ENCODE measurements at regions not wholly inside any gene's neighbourhood (a gene's known extent, or its start where the extent isn't known, plus 50 kb on each side); places are given as distances from the start of the nearest gene placed in this dataset.
"Not testable (repeated sequence)": the region's sequence is repeated elsewhere in the genome, so short reads cannot be mapped to it uniquely, and the experiment has no call there.

- H3K27ac ChIP-seq (ENCODE audit: low read depth in 1 of 3, low read length in 2 of 3) = no peak overlapping the region
- no peaks in the 10 kb centered on the region for H3K27me3 ChIP-seq (ENCODE audit: control insufficient read depth in 3 of 3, insufficient read depth in 3 of 3, low read length in 3 of 3)
- FAIRE-seq (no peak), DNase-seq (no peak)
- H3K4me3 ChIP-seq (ENCODE audit: low read depth in 1 of 3, low read length in 3 of 3) = no peak overlapping the region
- no peaks in the 10 kb centered on the region for H3K4me1 ChIP-seq (ENCODE audit: control insufficient read depth in 3 of 3, insufficient read depth in 2 of 3, low read depth in 1 of 3, low read length in 2 of 3)
- peaks cover 0 to 3% of the 10 kb centered on the region in 2 donors for H3K9me3 ChIP-seq (ENCODE audit: control insufficient read depth in 2 of 2, insufficient read depth in 1 of 2, low read depth in 1 of 2, low read length in 1 of 2)
- no peaks in the 10 kb centered on the region for H3K36me3 ChIP-seq (ENCODE audit: control insufficient read depth in 3 of 3, insufficient read depth in 2 of 3, low read depth in 1 of 3, low read length in 3 of 3)
Measured at GRCh38 chr2:194539425-194539824, 1117.6 kb upstream of the SLC39A10 start.

- Histone ChIP-seq H3K4me3 (ENCODE audit: low read depth in 1 of 3, low read length in 3 of 3) (no peak overlapping the region), H3K9me3 (ENCODE audit: control insufficient read depth in 2 of 2, insufficient read depth in 1 of 2, low read depth in 1 of 2, low read length in 1 of 2) (no peaks in the 10 kb centered on the region), H3K4me1 (ENCODE audit: control insufficient read depth in 3 of 3, insufficient read depth in 2 of 3, low read depth in 1 of 3, low read length in 2 of 3) (no peaks in the 10 kb centered on the region), H3K27ac (ENCODE audit: low read depth in 1 of 3, low read length in 2 of 3) (no peak overlapping the region), H3K36me3 (ENCODE audit: control insufficient read depth in 3 of 3, insufficient read depth in 2 of 3, low read depth in 1 of 3, low read length in 3 of 3) (no peaks in the 10 kb centered on the region), H3K27me3 (ENCODE audit: control insufficient read depth in 3 of 3, insufficient read depth in 3 of 3, low read length in 3 of 3) (no peaks in the 10 kb centered on the region)
- DNase-seq (no peak), FAIRE-seq (no peak)
Measured at GRCh38 chr2:194526121-194526520, 1130.9 kb upstream of the SLC39A10 start.

- H3K4me3 ChIP-seq (ENCODE audit: low read depth in 1 of 3, low read length in 3 of 3) = no peak overlapping the region
- no peaks in the 10 kb centered on the region for H3K9me3 ChIP-seq (ENCODE audit: control insufficient read depth in 2 of 2, insufficient read depth in 1 of 2, low read depth in 1 of 2, low read length in 1 of 2)
- DNase-seq = no peak
- 56 to 66% (median 61%) methylated on average over 2 of the region's 2 CpGs for WGBS, 3 donors
- no peaks in the 10 kb centered on the region for H3K36me3 ChIP-seq (ENCODE audit: control insufficient read depth in 3 of 3, insufficient read depth in 2 of 3, low read depth in 1 of 3, low read length in 3 of 3)
- no peaks in the 10 kb centered on the region for H3K4me1 ChIP-seq (ENCODE audit: control insufficient read depth in 3 of 3, insufficient read depth in 2 of 3, low read depth in 1 of 3, low read length in 2 of 3)
- no peak for FAIRE-seq
- no peak overlapping the region for H3K27ac ChIP-seq (ENCODE audit: low read depth in 1 of 3, low read length in 2 of 3)
- no peaks in the 10 kb centered on the region for H3K27me3 ChIP-seq (ENCODE audit: control insufficient read depth in 3 of 3, insufficient read depth in 3 of 3, low read length in 3 of 3)
Measured at GRCh38 chr2:194514281-194514680, 1142.7 kb upstream of the SLC39A10 start.

GRCh38 chr2:194511070-194511469 lies 1146.0 kb upstream of the SLC39A10 start:
- not testable (repeated sequence) for FAIRE-seq; DNase-seq; H3K4me1 ChIP-seq (ENCODE audit: control insufficient read depth in 3 of 3, insufficient read depth in 2 of 3, low read depth in 1 of 3, low read length in 2 of 3); H3K27ac ChIP-seq (ENCODE audit: low read depth in 1 of 3, low read length in 2 of 3); H3K27me3 ChIP-seq (ENCODE audit: control insufficient read depth in 3 of 3, insufficient read depth in 3 of 3, low read length in 3 of 3); H3K36me3 ChIP-seq (ENCODE audit: control insufficient read depth in 3 of 3, insufficient read depth in 2 of 3, low read depth in 1 of 3, low read length in 3 of 3); H3K4me3 ChIP-seq (ENCODE audit: low read depth in 1 of 3, low read length in 3 of 3); H3K9me3 ChIP-seq (ENCODE audit: control insufficient read depth in 2 of 2, insufficient read depth in 1 of 2, low read depth in 1 of 2, low read length in 1 of 2)
- 80 to 91% (median 87%) methylated on average over 2 of the region's 2 CpGs for WGBS, 3 donors

GRCh38 chr2:194504876-194505275 lies 1152.2 kb upstream of the SLC39A10 start:
- H3K9me3 ChIP-seq (ENCODE audit: control insufficient read depth in 2 of 2, insufficient read depth in 1 of 2, low read depth in 1 of 2, low read length in 1 of 2); FAIRE-seq; DNase-seq; H3K27ac ChIP-seq (ENCODE audit: low read depth in 1 of 3, low read length in 2 of 3); H3K4me1 ChIP-seq (ENCODE audit: control insufficient read depth in 3 of 3, insufficient read depth in 2 of 3, low read depth in 1 of 3, low read length in 2 of 3); H3K36me3 ChIP-seq (ENCODE audit: control insufficient read depth in 3 of 3, insufficient read depth in 2 of 3, low read depth in 1 of 3, low read length in 3 of 3); H3K27me3 ChIP-seq (ENCODE audit: control insufficient read depth in 3 of 3, insufficient read depth in 3 of 3, low read length in 3 of 3); H3K4me3 ChIP-seq (ENCODE audit: low read depth in 1 of 3, low read length in 3 of 3): not testable (repeated sequence)
- WGBS, 3 donors = 27 to 63% (median 51%) methylated on average over 3 of the region's 3 CpGs

GRCh38 chr2:194495046-194495445 lies 1162.0 kb upstream of the SLC39A10 start:
- DNase-seq (no peak), FAIRE-seq (no peak)

GRCh38 chr2:194494401-194494800 lies 1162.6 kb upstream of the SLC39A10 start:
- DNase-seq (no peak), FAIRE-seq (no peak)
- Histone ChIP-seq H3K36me3 (ENCODE audit: control insufficient read depth in 3 of 3, insufficient read depth in 2 of 3, low read depth in 1 of 3, low read length in 3 of 3) (no peaks in the 10 kb centered on the region), H3K27ac (ENCODE audit: low read depth in 1 of 3, low read length in 2 of 3) (no peak overlapping the region), H3K4me1 (ENCODE audit: control insufficient read depth in 3 of 3, insufficient read depth in 2 of 3, low read depth in 1 of 3, low read length in 2 of 3) (no peaks in the 10 kb centered on the region), H3K4me3 (ENCODE audit: low read depth in 1 of 3, low read length in 3 of 3) (no peak overlapping the region), H3K9me3 (ENCODE audit: control insufficient read depth in 2 of 2, insufficient read depth in 1 of 2, low read depth in 1 of 2, low read length in 1 of 2) (no peaks in the 10 kb centered on the region), H3K27me3 (ENCODE audit: control insufficient read depth in 3 of 3, insufficient read depth in 3 of 3, low read length in 3 of 3) (no peaks in the 10 kb centered on the region)

More at GRCh38 chr2:194495046-194495445, 1162.0 kb upstream of the SLC39A10 start:
- H3K4me3 ChIP-seq (ENCODE audit: low read depth in 1 of 3, low read length in 3 of 3) = no peak overlapping the region
- H3K27me3 ChIP-seq (ENCODE audit: control insufficient read depth in 3 of 3, insufficient read depth in 3 of 3, low read length in 3 of 3) = no peaks in the 10 kb centered on the region
- H3K4me1 ChIP-seq (ENCODE audit: control insufficient read depth in 3 of 3, insufficient read depth in 2 of 3, low read depth in 1 of 3, low read length in 2 of 3) = no peaks in the 10 kb centered on the region
- H3K9me3 ChIP-seq (ENCODE audit: control insufficient read depth in 2 of 2, insufficient read depth in 1 of 2, low read depth in 1 of 2, low read length in 1 of 2) = no peaks in the 10 kb centered on the region
- H3K27ac ChIP-seq (ENCODE audit: low read depth in 1 of 3, low read length in 2 of 3) = no peak overlapping the region
- H3K36me3 ChIP-seq (ENCODE audit: control insufficient read depth in 3 of 3, insufficient read depth in 2 of 3, low read depth in 1 of 3, low read length in 3 of 3) = no peaks in the 10 kb centered on the region

- H3K27ac ChIP-seq (ENCODE audit: low read depth in 1 of 3, low read length in 2 of 3) = no peak overlapping the region
- DNase-seq (no peak), FAIRE-seq (no peak)
- H3K4me3 ChIP-seq (ENCODE audit: low read depth in 1 of 3, low read length in 3 of 3) = no peak overlapping the region
- no peaks in the 10 kb centered on the region for H3K36me3 ChIP-seq (ENCODE audit: control insufficient read depth in 3 of 3, insufficient read depth in 2 of 3, low read depth in 1 of 3, low read length in 3 of 3)
- no peaks in the 10 kb centered on the region for H3K4me1 ChIP-seq (ENCODE audit: control insufficient read depth in 3 of 3, insufficient read depth in 2 of 3, low read depth in 1 of 3, low read length in 2 of 3)
- WGBS, 3 donors = 54 to 70% (median 68%) methylated on average over 2 of the region's 2 CpGs
- H3K27me3 ChIP-seq (ENCODE audit: control insufficient read depth in 3 of 3, insufficient read depth in 3 of 3, low read length in 3 of 3) = no peaks in the 10 kb centered on the region
- H3K9me3 ChIP-seq (ENCODE audit: control insufficient read depth in 2 of 2, insufficient read depth in 1 of 2, low read depth in 1 of 2, low read length in 1 of 2) = no peaks in the 10 kb centered on the region
Measured at GRCh38 chr2:194491409-194492115, 1165.5 kb upstream of the SLC39A10 start.

GRCh38 chr2:194486326-194486725 lies 1170.7 kb upstream of the SLC39A10 start:
- DNase-seq (no peak), FAIRE-seq (no peak)
- Histone ChIP-seq H3K4me1 (ENCODE audit: control insufficient read depth in 3 of 3, insufficient read depth in 2 of 3, low read depth in 1 of 3, low read length in 2 of 3) (no peaks in the 10 kb centered on the region), H3K27ac (ENCODE audit: low read depth in 1 of 3, low read length in 2 of 3) (no peak overlapping the region), H3K36me3 (ENCODE audit: control insufficient read depth in 3 of 3, insufficient read depth in 2 of 3, low read depth in 1 of 3, low read length in 3 of 3) (no peaks in the 10 kb centered on the region), H3K4me3 (ENCODE audit: low read depth in 1 of 3, low read length in 3 of 3) (no peak overlapping the region), H3K27me3 (ENCODE audit: control insufficient read depth in 3 of 3, insufficient read depth in 3 of 3, low read length in 3 of 3) (no peaks in the 10 kb centered on the region), H3K9me3 (ENCODE audit: control insufficient read depth in 2 of 2, insufficient read depth in 1 of 2, low read depth in 1 of 2, low read length in 1 of 2) (no peaks in the 10 kb centered on the region)
- 77 to 79% (median 78%) methylated on average over 4 of the region's 4 CpGs for WGBS, 3 donors

Data from small intestine (tissue), 7 donors.